Esophagus muscularis mucosa (tissue), 4 donors: ENCODE measurements at regions not wholly inside any gene's neighbourhood (a gene's known extent, or its start where the extent isn't known, plus 50 kb on each side); places are given as distances from the start of the nearest gene placed in this dataset.

Source experiments
- DNase-seq: peaks from one replicate; pipeline ENCODE4 v3.0.0-alpha.2; 2017; ENCODE audit errors: extremely low spot score
- H3K27ac ChIP-seq, 4 donors: fragments of 200-600 bp; sonication (generic); replicated peaks in 1 of 4; 1 replicate in 3 of 4; 2 replicates in 1 of 4; pipeline ENCODE4 v1.5.1; 2016 to 2019; ENCODE audit warnings: mild to moderate bottlenecking in 1 of 4
- H3K27me3 ChIP-seq, 4 donors: fragments of 200-600 bp; sonication (generic); one replicate each; pipeline versions ENCODE4 v1.5.1 to v1.6.0; 2016 to 2019
- H3K36me3 ChIP-seq, 4 donors: fragments of 200-600 bp; sonication (generic); one replicate each; pipeline ENCODE4 v1.5.1; 2016 to 2019
- H3K4me1 ChIP-seq, 4 donors: fragments of 200-600 bp; sonication (generic); one replicate each; pipeline ENCODE4 v1.5.1; 2016 to 2019
- H3K4me3 ChIP-seq, 4 donors: fragments of 200-600 bp; sonication (generic); 1 replicate in 2 of 4; 2 replicates in 2 of 4; pipeline ENCODE4 v1.5.1; 2016 to 2019; ENCODE audit warnings: mild to moderate bottlenecking in 4 of 4, moderate library complexity in 1 of 4
- H3K9me3 ChIP-seq, 4 donors: fragments of 200-600 bp; sonication (generic); 1 replicate in 3 of 4; 2 replicates in 1 of 4; pipeline ENCODE4 v1.5.1; 2016 to 2019
- CTCF ChIP-seq, 3 experiments: fragments of 200-600 bp in 2 of 3; fragments of 450-650 bp in 1 of 3; sonication (generic) in 2 of 3; IDR thresholded peaks; one replicate each; pipeline ENCODE4 v1.5.1; 2017 to 2019; ENCODE audit warnings: antibody characterized with exemption in 3 of 3, mild to moderate bottlenecking in 2 of 3, moderate library complexity in 1 of 3
- EP300 ChIP-seq: sonication (generic); formaldehyde crosslinking; IDR thresholded peaks from one replicate; pipeline ENCODE4 v1.6.1; 2017; ENCODE audit warnings: antibody characterized with exemption
- POLR2A ChIP-seq: fragments of 450-650 bp; IDR thresholded peaks from one replicate; pipeline ENCODE4 v1.6.1; 2017; ENCODE audit warnings: antibody characterized with exemption, moderate library complexity, mild to moderate bottlenecking, low read depth
- POLR2AphosphoS5 ChIP-seq, 2 donors: sonication (generic); formaldehyde crosslinking; IDR thresholded peaks; one replicate each; pipeline ENCODE4 v1.6.1; 2017; ENCODE audit warnings: antibody characterized with exemption in 2 of 2
- WGBS: methylation state at CpG from one replicate; pipeline ENCODE4 v1.1.5; 2018; 5-methylcytosine and 5-hydroxymethylcytosine counted together
- intact Hi-C: fragments of 100-400 bp; cut with DNase I; formaldehyde crosslinking; loops from one replicate; pipeline ENCODE4 v1.15.1; 2023

DNA sequence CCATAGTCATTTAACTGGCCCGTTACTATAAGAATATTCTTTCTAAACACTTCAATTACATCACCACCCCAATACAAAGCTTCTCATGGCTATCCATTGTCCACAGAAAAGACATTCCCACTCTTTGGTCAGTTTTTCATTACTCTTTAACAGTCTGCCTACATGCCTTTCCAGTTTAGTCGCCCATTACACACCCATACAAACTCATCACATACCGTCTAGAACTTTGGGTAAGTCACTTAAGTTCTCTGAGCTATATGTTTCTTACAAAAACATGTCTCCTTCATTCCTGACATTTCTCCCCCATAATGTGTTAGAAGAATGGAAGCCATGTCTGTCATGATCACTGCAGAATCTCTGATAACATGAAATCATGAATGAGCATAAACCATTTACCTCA is 108.2 kb upstream of the STK17B start:
- Histone ChIP-seq H3K9me3 (no peaks in the 10 kb centered on the region), H3K27ac (no peak overlapping the region), H3K27me3 (no peaks in the 10 kb centered on the region), H3K4me3 (no peak overlapping the region), H3K4me1 (peaks cover 6 to 10% (median 7%) of the 10 kb centered on the region in 4 donors), H3K36me3 (peaks cover 0 to 6% (median 0%) of the 10 kb centered on the region in 4 donors)
- intact Hi-C loops: no loop called here
- no peak for DNase-seq
- WGBS: 96% methylated on average over 3 of the region's 3 CpGs
- TF ChIP-seq CTCF (IDR thresholded peaks at IDR 0.05) (no peak), EP300 (no peak), POLR2A (no peak), POLR2AphosphoS5 (IDR thresholded peaks at IDR 0.05) (no peak)

GRCh38 chr2:196284144-196284844 is 112.9 kb upstream of the STK17B start:
- H3K4me3 ChIP-seq: no peak overlapping the region
- no peak for DNase-seq
- WGBS: 86% methylated on average over 3 of the region's 3 CpGs
- TF ChIP-seq EP300: no peak
- no peak for TF ChIP-seq CTCF (IDR thresholded peaks at IDR 0.05)
- H3K36me3 ChIP-seq: peaks cover 0 to 5% (median 0%) of the 10 kb centered on the region in 4 donors
- intact Hi-C loops: no loop called here
- H3K27ac ChIP-seq: no peak overlapping the region
- H3K4me1 ChIP-seq: peaks cover 9 to 17% (median 13%) of the 10 kb centered on the region in 4 donors
- no peaks in the 10 kb centered on the region for H3K27me3 ChIP-seq
- H3K9me3 ChIP-seq: no peaks in the 10 kb centered on the region

GRCh38 chr2:196284866-196285557 is 113.6 kb upstream of the STK17B start:
- Histone ChIP-seq H3K27me3 (no peaks in the 10 kb centered on the region), H3K36me3 (peaks cover 0 to 5% (median 0%) of the 10 kb centered on the region in 4 donors), H3K9me3 (no peaks in the 10 kb centered on the region), H3K4me3 (no peak overlapping the region), H3K27ac (no peak overlapping the region), H3K4me1 (peaks cover 9 to 17% (median 16%) of the 10 kb centered on the region in 4 donors)
- intact Hi-C loops: no loop called here
- 30% methylated on average over 4 of the region's 4 CpGs for WGBS
- DNase-seq: no peak
- TF ChIP-seq POLR2A (no peak), EP300 (no peak), POLR2AphosphoS5 (IDR thresholded peaks at IDR 0.05) (no peak), CTCF (IDR thresholded peaks at IDR 0.05) (no peak)

GRCh38 chr2:196286821-196287220 is 115.4 kb upstream of the STK17B start:
- Histone ChIP-seq H3K27ac (no peak overlapping the region), H3K27me3 (no peaks in the 10 kb centered on the region), H3K4me1 (peaks cover 9 to 22% (median 16%) of the 10 kb centered on the region in 4 donors), H3K4me3 (no peak overlapping the region), H3K9me3 (no peaks in the 10 kb centered on the region), H3K36me3 (peaks cover 0 to 10% (median 0%) of the 10 kb centered on the region in 4 donors)
- intact Hi-C loops: no loop called here
- TF ChIP-seq CTCF (IDR thresholded peaks at IDR 0.05) (no peak), POLR2AphosphoS5 (IDR thresholded peaks at IDR 0.05) (no peak), POLR2A (no peak), EP300 (no peak)
- DNase-seq: no peak
